Keratinocyte (primary cell): ENCODE measurements at regions not wholly inside any gene's neighbourhood (a gene's known extent, or its start where the extent isn't known, plus 50 kb on each side); places are given as distances from the start of the nearest gene placed in this dataset.

ENCODE experiments used
- DNase-seq: peaks from one replicate; pipeline ENCODE4 v3.0.0-alpha.2; 2011; ENCODE audit warnings: low read depth, missing footprints, low spot score
- FAIRE-seq: peaks from 2 replicates; lab custom pipeline; 2011; peaks lifted over from hg19 to GRCh38; lab: Jason Lieb, UNC
- H2AFZ ChIP-seq: 2 replicates; pipeline ENCODE4 v1.6.0; 2012; ENCODE audit warnings: low read length, control low read depth, inconsistent platforms; ENCODE audit not compliant: control insufficient read depth
- H3K27ac ChIP-seq: 2 replicates; pipeline ENCODE4 v1.5.1; 2011; ENCODE audit warnings: low read length; ENCODE audit not compliant: control insufficient read depth, insufficient read depth
- H3K27me3 ChIP-seq: 3 replicates; pipeline ENCODE4 v1.6.0; 2011; ENCODE audit warnings: low read length; ENCODE audit not compliant: control insufficient read depth, insufficient read depth; ENCODE audit errors: extremely low read depth
- H3K36me3 ChIP-seq, 2 experiments: 2 replicates in 1 of 2; 3 replicates in 1 of 2; pipeline ENCODE4 v1.5.1; 2011; ENCODE audit warnings: low read length in 2 of 2, mild to moderate bottlenecking in 1 of 2; ENCODE audit not compliant: control insufficient read depth in 2 of 2, insufficient read depth in 2 of 2; ENCODE audit errors: extremely low read depth in 1 of 2
- H3K4me1 ChIP-seq: 3 replicates; pipeline ENCODE4 v1.5.1; 2011; ENCODE audit warnings: low read length; ENCODE audit not compliant: control insufficient read depth, insufficient read depth; ENCODE audit errors: extremely low read depth
- H3K4me2 ChIP-seq: 3 replicates; pipeline ENCODE4 v1.6.0; 2011; ENCODE audit warnings: low read depth, low read length; ENCODE audit not compliant: control insufficient read depth, insufficient read depth; ENCODE audit errors: extremely low read depth
- H3K4me3 ChIP-seq, 3 experiments: fragments of 200-600 bp in 1 of 3; sonication (generic) in 1 of 3; 2 replicates in 2 of 3; 3 replicates in 1 of 3; pipeline ENCODE4 v1.5.1; 2011 to 2016; ENCODE audit warnings: low read length in 3 of 3, mild to moderate bottlenecking in 3 of 3, control low read depth in 2 of 3, inconsistent platforms in 1 of 3, low read depth in 1 of 3, mixed read lengths in 1 of 3, mixed run types in 1 of 3, moderate library complexity in 1 of 3; ENCODE audit not compliant: control insufficient read depth in 2 of 3, insufficient read depth in 2 of 3; ENCODE audit errors: extremely low read depth in 1 of 3
- H3K79me2 ChIP-seq: 2 replicates; pipeline ENCODE4 v1.6.0; 2012; ENCODE audit warnings: low read length; ENCODE audit not compliant: control insufficient read depth, insufficient read depth
- H3K9ac ChIP-seq: 3 replicates; pipeline ENCODE4 v1.6.0; 2011; ENCODE audit warnings: low read length; ENCODE audit not compliant: control insufficient read depth, insufficient read depth; ENCODE audit errors: extremely low read depth
- H3K9me1 ChIP-seq: 3 replicates; pipeline ENCODE4 v1.6.0; 2011; ENCODE audit warnings: low read length; ENCODE audit not compliant: control insufficient read depth, insufficient read depth; ENCODE audit errors: extremely low read depth
- H3K9me3 ChIP-seq: 2 replicates; pipeline ENCODE4 v1.5.1; 2012; ENCODE audit warnings: low read depth, low read length; ENCODE audit not compliant: control insufficient read depth
- H4K20me1 ChIP-seq: 3 replicates; pipeline ENCODE4 v1.6.0; 2011; ENCODE audit warnings: low read length; ENCODE audit not compliant: control insufficient read depth, insufficient read depth; ENCODE audit errors: extremely low read depth
- CTCF ChIP-seq, 3 experiments: IDR thresholded peaks in 1 of 3; conservative IDR thresholded peaks in 1 of 3; optimal IDR thresholded peaks in 1 of 3; 2 replicates in 2 of 3; 3 replicates in 1 of 3; pipeline versions ENCODE3 to v1.5.1; 2011; ENCODE audit warnings: low read length in 3 of 3, mild to moderate bottlenecking in 3 of 3, moderate library complexity in 2 of 3, control low read depth in 1 of 3, inconsistent platforms in 1 of 3; ENCODE audit not compliant: insufficient read depth in 2 of 3; ENCODE audit errors: extremely low read depth in 1 of 3
- EZH2 ChIP-seq: IDR thresholded peaks from one replicate; pipeline ENCODE4 v1.6.1; 2012; ENCODE audit warnings: inconsistent platforms, mild to moderate bottlenecking, low read length, moderate library complexity
- dilution Hi-C: fragments of 300-500 bp; cut with MboI; formaldehyde crosslinking; loops from one replicate; pipeline ENCODE4 v1.7.0; 2020; ENCODE audit warnings: low sequenced_read_pairs; ENCODE audit not compliant: extremely low pct_ligation_motif_present

DNA sequence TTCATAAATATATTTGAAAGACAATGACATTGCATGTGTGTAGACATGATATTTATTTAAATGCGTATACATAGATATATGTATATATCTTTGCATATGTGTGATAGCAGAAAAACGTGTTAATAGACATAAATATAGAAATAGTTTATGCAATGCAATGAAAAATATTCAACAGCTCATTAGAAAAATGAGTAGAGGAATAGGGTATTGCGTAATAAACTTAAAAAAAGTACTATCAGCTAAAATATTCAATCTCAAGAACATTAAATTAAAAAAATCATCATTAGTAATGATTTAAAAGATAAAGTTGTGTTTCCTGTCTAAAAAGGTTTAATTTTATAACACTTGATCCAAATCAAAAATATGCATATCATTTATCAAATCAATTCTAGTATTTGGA, 2101.5 kb upstream of the TENM3 start:
- H3K79me2 ChIP-seq: no peaks in the 10 kb centered on the region
- FAIRE-seq: no peak
- no peak overlapping the region for H3K27ac ChIP-seq

GRCh38 chr4:180148737-180149136, 2094.5 kb upstream of the TENM3 start:
- no peak overlapping the region for H2AFZ ChIP-seq
- FAIRE-seq (no peak), DNase-seq (no peak)
- no peaks in the 10 kb centered on the region for H3K9me1 ChIP-seq
- H3K79me2 ChIP-seq: no peaks in the 10 kb centered on the region
- H3K4me2 ChIP-seq: no peak overlapping the region
- H3K36me3 ChIP-seq: no peaks in the 10 kb centered on the region
- TF ChIP-seq EZH2 (no peak), CTCF (optimal IDR thresholded peaks at IDR 0.05 in 1 of 3, IDR thresholded peaks at IDR 0.05 in 1 of 3, conservative IDR thresholded peaks at IDR 0.05 in 1 of 3; ENCODE audit: extremely low read depth in 1 of 3, insufficient read depth in 2 of 3, low read length in 3 of 3) (no peak)
- no peaks in the 10 kb centered on the region for H4K20me1 ChIP-seq
- dilution Hi-C loops: no loop called here
- no peak overlapping the region for H3K9ac ChIP-seq
- H3K4me3 ChIP-seq: no peak overlapping the region
- H3K27ac ChIP-seq: no peak overlapping the region
- no peaks in the 10 kb centered on the region for H3K9me3 ChIP-seq
- H3K4me1 ChIP-seq: no peaks in the 10 kb centered on the region
- no peaks in the 10 kb centered on the region for H3K27me3 ChIP-seq

More for the DNA sequence above, 2101.5 kb upstream of the TENM3 start:
- dilution Hi-C loops: no loop called here
- no peak for DNase-seq
- H3K9me1 ChIP-seq: no peaks in the 10 kb centered on the region
- H3K4me2 ChIP-seq: no peak overlapping the region
- no peaks in the 10 kb centered on the region for H4K20me1 ChIP-seq
- no peak overlapping the region for H2AFZ ChIP-seq
- H3K27me3 ChIP-seq: no peaks in the 10 kb centered on the region
- H3K4me3 ChIP-seq: no peak overlapping the region
- no peaks in the 10 kb centered on the region for H3K4me1 ChIP-seq
- TF ChIP-seq EZH2 (no peak), CTCF (optimal IDR thresholded peaks at IDR 0.05 in 1 of 3, IDR thresholded peaks at IDR 0.05 in 1 of 3, conservative IDR thresholded peaks at IDR 0.05 in 1 of 3; ENCODE audit: extremely low read depth in 1 of 3, insufficient read depth in 2 of 3, low read length in 3 of 3) (no peak)
- H3K9me3 ChIP-seq: no peaks in the 10 kb centered on the region
- H3K9ac ChIP-seq: no peak overlapping the region
- H3K36me3 ChIP-seq: no peaks in the 10 kb centered on the region
